OCI-LY7 (cell line): ENCODE measurements at regions not wholly inside any gene's neighbourhood (a gene's known extent, or its start where the extent isn't known, plus 50 kb on each side); places are given as distances from the start of the nearest gene placed in this dataset.

ENCODE experiments used
- BruUV-seq: library from RNA; stranded (reverse); fragments of 400-500 nt; replicated peaks from 2 replicates; lab custom pipeline; 2021; lab: Mats Ljungman, UMichigan
- CTCF ChIA-PET: fragments of 300-600 bp; sonication (Branson Sonifier 250); formaldehyde crosslinking; loops from one replicate; lab custom pipeline; 2022; ENCODE audit warnings: antibody characterized with exemption; ENCODE audit not compliant: unreplicated experiment; lab: Charles Lee
- POLR2A ChIA-PET: fragments of 300-600 bp; sonication (Branson Sonifier 250); formaldehyde crosslinking; loops from one replicate; lab custom pipeline; 2022; ENCODE audit warnings: antibody characterized with exemption; lab: Charles Lee
- DNase-seq: peaks from one replicate; pipeline ENCODE4 v3.0.0-alpha.2; 2015; ENCODE audit warnings: low spot score
- H2AFZ ChIP-seq: fragments of 200-600 bp; sonication (generic), shearing (Covaris generic); 2 replicates; pipeline ENCODE4 v1.6.1; 2014; ENCODE audit warnings: mild to moderate bottlenecking, antibody characterized with exemption, low read length, moderate library complexity
- H3K27ac ChIP-seq: fragments of 200-600 bp; sonication (generic); 2 replicates; pipeline ENCODE4 v1.5.1; 2014; ENCODE audit warnings: mixed run types, low read depth, mild to moderate bottlenecking, moderate library complexity, low read length, inconsistent platforms; ENCODE audit not compliant: poor library complexity, severe bottlenecking
- H3K36me3 ChIP-seq: fragments of 200-600 bp; sonication (generic); 2 replicates; pipeline ENCODE4 v1.6.1; 2014; ENCODE audit warnings: mild to moderate bottlenecking, antibody characterized with exemption, low read length, moderate library complexity, mixed read lengths; ENCODE audit not compliant: insufficient read depth
- H3K4me1 ChIP-seq: fragments of 200-600 bp; sonication (generic); 2 replicates; pipeline ENCODE4 v1.5.1; 2014; ENCODE audit warnings: mild to moderate bottlenecking, low read length; ENCODE audit not compliant: insufficient read depth, poor library complexity, severe bottlenecking
- H3K4me2 ChIP-seq: fragments of 200-600 bp; sonication (generic); 2 replicates; pipeline ENCODE4 v1.6.1; 2014; ENCODE audit warnings: mild to moderate bottlenecking, low read length
- H3K4me3 ChIP-seq: fragments of 200-600 bp; sonication (generic); 2 replicates; pipeline ENCODE4 v1.5.1; 2014; ENCODE audit warnings: mild to moderate bottlenecking, low read depth, low read length; ENCODE audit not compliant: poor library complexity, severe bottlenecking
- H3K79me2 ChIP-seq: fragments of 200-600 bp; sonication (generic); 2 replicates; pipeline ENCODE4 v1.6.1; 2016; ENCODE audit warnings: low read depth, mild to moderate bottlenecking, low read length, moderate library complexity, mixed read lengths; ENCODE audit not compliant: insufficient read depth
- H3K9me2 ChIP-seq: fragments of 200-600 bp; sonication (generic); 2 replicates; pipeline ENCODE4 v1.6.1; 2016; ENCODE audit warnings: mild to moderate bottlenecking, low read length, mixed read lengths; ENCODE audit not compliant: insufficient read depth
- H3K9me3 ChIP-seq: fragments of 200-600 bp; sonication (generic); 2 replicates; pipeline ENCODE4 v1.6.1; 2014; ENCODE audit warnings: mild to moderate bottlenecking, mixed run types, low read length, mixed read lengths
- H4K20me1 ChIP-seq: fragments of 200-600 bp; sonication (generic); 2 replicates; pipeline ENCODE4 v1.6.1; 2014; ENCODE audit warnings: mild to moderate bottlenecking, antibody characterized with exemption, low read length, moderate library complexity, mixed read lengths; ENCODE audit not compliant: insufficient read depth
- EZH2phosphoT487 ChIP-seq: fragments of 200-600 bp; sonication (generic); IDR thresholded peaks from 2 replicates; pipeline ENCODE4 v1.6.1; 2018; ENCODE audit warnings: low read depth, borderline replicate concordance, mild to moderate bottlenecking, mixed run types, antibody characterized with exemption, low read length, moderate library complexity, mixed read lengths
- intact Hi-C: fragments of 100-400 bp; cut with micrococcal nuclease; formaldehyde crosslinking; loops from one replicate; pipeline ENCODE4 v1.10.0; 2022; ENCODE audit not compliant: unreplicated experiment
- TF ChIP-seq, protein P1 (sequence below): fragments of 200-600 bp; sonication (generic); conservative IDR thresholded peaks from 2 replicates; pipeline ENCODE4 v1.5.1; 2014; ENCODE audit warnings: mild to moderate bottlenecking, antibody characterized with exemption, low read length, moderate library complexity, mixed read lengths

DNA sequence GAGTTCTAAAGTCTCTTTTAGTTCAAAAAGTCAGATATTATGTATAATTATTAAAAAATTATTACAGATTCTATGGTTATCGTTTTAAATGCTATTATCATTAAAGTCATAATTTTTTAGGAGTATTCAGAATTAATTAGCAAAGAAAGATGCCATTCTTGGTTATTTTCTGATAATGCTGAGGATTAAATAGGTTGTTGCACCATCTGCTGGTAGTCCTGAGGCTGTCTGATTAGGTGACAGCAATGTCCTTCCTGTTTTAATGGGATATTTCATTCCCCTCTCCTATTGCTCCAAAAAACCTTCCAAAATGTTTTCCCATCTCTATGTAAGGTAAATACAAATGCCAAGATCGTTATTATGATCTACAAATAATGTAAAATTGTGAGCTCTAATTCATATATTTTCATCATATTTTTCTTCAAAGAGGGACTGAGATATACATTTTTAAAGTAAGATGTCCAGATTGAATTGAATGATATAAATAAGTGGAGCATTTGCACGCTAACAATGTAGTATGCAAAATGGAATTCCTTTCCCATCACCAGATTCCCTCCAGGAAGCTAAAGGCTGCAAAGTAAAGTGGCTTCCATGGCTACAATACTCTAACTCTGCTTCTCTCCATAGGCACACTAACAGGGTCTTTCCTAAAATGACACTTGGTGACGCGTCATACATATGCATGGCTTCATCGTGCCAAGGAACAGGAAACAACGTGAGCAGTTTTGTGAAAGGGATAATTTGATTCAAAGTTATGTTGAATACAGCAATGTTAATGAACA lies 58.8 kb upstream of the AKR1E2 start:
- Histone ChIP-seq H3K9me2 (no peaks in the 10 kb centered on the region), H3K4me3 (no peak overlapping the region), H3K9me3 (no peaks in the 10 kb centered on the region), H3K27ac (no peak overlapping the region), H3K36me3 (no peaks in the 10 kb centered on the region), H4K20me1 (no peaks in the 10 kb centered on the region), H3K4me2 (no peak overlapping the region), H2AFZ (no peak overlapping the region), H3K79me2 (no peaks in the 10 kb centered on the region), H3K4me1 (no peaks in the 10 kb centered on the region)
- no peak for TF ChIP-seq EZH2phosphoT487
- TF ChIP-seq, protein P1, sequence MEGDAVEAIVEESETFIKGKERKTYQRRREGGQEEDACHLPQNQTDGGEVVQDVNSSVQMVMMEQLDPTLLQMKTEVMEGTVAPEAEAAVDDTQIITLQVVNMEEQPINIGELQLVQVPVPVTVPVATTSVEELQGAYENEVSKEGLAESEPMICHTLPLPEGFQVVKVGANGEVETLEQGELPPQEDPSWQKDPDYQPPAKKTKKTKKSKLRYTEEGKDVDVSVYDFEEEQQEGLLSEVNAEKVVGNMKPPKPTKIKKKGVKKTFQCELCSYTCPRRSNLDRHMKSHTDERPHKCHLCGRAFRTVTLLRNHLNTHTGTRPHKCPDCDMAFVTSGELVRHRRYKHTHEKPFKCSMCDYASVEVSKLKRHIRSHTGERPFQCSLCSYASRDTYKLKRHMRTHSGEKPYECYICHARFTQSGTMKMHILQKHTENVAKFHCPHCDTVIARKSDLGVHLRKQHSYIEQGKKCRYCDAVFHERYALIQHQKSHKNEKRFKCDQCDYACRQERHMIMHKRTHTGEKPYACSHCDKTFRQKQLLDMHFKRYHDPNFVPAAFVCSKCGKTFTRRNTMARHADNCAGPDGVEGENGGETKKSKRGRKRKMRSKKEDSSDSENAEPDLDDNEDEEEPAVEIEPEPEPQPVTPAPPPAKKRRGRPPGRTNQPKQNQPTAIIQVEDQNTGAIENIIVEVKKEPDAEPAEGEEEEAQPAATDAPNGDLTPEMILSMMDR = peak; percentile 61
- no TSS peak for BruUV-seq
- peak; percentile 5 for DNase-seq
- ChIA-PET CTCF (no interaction called here), POLR2A (interaction anchor here (0.6 to 0.7 kb wide), 2 partner anchors 61 to 397 kb away, joined by 3 read pairs; no protein-coding TSS in a partner anchor)
- intact Hi-C loops = loop anchor here (5.0 kb wide), 1 partner anchor 1575 kb away; no protein-coding TSS in a partner anchor

DNA sequence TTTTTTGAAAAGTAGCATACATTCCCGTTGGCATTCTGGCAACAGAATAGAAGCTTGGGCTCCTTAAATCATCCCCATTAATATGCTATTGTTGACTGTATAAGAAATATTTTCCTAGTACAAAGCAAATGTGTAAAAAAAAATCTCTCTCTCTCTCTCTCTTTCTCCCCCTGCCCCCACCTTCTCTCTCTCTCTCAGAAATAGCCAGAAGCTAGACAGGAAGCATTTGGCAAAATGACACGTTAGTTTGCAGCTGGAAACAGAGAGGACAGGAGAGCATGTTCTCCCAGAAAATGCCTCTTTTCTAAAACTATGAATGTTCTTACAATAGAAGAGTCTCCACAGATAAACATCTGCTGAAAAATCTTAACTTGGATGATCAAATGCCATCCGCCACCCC lies 59.6 kb upstream of the AKR1E2 start:
- no peak overlapping the region for H2AFZ ChIP-seq
- H3K27ac ChIP-seq = no peak overlapping the region
- no peak for DNase-seq
- ChIA-PET POLR2A (interaction anchor here (0.6 to 0.7 kb wide), 2 partner anchors 60 to 398 kb away, joined by 3 read pairs; no protein-coding TSS in a partner anchor), CTCF (no interaction called here)
- TF ChIP-seq EZH2phosphoT487 = no peak
- TF ChIP-seq, protein P1 = no peak
- H3K4me2 ChIP-seq = no peak overlapping the region
- H3K4me3 ChIP-seq = no peak overlapping the region
- no peaks in the 10 kb centered on the region for H3K4me1 ChIP-seq
- H3K9me3 ChIP-seq = no peaks in the 10 kb centered on the region
- H4K20me1 ChIP-seq = no peaks in the 10 kb centered on the region
- intact Hi-C loops = loop anchor here (5.0 kb wide), 1 partner anchor 1574 kb away; no protein-coding TSS in a partner anchor
- no peaks in the 10 kb centered on the region for H3K36me3 ChIP-seq
- H3K9me2 ChIP-seq = no peaks in the 10 kb centered on the region
- H3K79me2 ChIP-seq = no peaks in the 10 kb centered on the region
- BruUV-seq = no TSS peak

DNA sequence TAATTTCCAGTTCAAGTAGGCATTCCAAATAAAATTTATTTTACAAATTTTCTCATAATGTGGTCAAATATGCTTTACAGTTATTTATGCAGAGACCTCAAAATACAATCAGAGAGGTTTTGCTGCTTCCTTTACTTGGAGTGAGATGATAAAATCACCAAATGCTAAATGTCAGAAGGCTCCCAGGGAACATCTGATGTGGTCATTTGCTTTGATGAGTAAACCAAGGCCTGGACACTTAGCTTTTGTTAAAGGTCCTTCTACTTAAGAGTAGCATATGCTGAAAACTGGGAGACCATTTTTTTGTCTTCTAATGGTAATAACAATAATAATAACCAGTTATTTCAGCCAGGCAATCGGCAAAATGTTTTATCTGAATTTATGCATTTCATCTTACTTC lies 60.6 kb upstream of the AKR1E2 start:
- DNase-seq = no peak
- Histone ChIP-seq H3K9me2 (no peaks in the 10 kb centered on the region), H3K9me3 (no peaks in the 10 kb centered on the region), H3K4me1 (no peaks in the 10 kb centered on the region), H3K27ac (no peak overlapping the region), H4K20me1 (no peaks in the 10 kb centered on the region), H3K36me3 (no peaks in the 10 kb centered on the region), H2AFZ (no peak overlapping the region), H3K4me2 (no peak overlapping the region), H3K4me3 (no peak overlapping the region), H3K79me2 (no peaks in the 10 kb centered on the region)
- BruUV-seq = no TSS peak
- no peak for TF ChIP-seq EZH2phosphoT487
- TF ChIP-seq, protein P1 = no peak
- ChIA-PET CTCF (no interaction called here), POLR2A (interaction anchor here (0.7 kb wide), 1 partner anchor 499 kb away, joined by 3 read pairs; no protein-coding TSS in a partner anchor)
- intact Hi-C loops = loop anchor here (5.0 kb wide), 1 partner anchor 1573 kb away; no protein-coding TSS in a partner anchor
